ENCODE measurements at regions not wholly inside any gene's neighbourhood (a gene's known extent, or its start where the extent isn't known, plus 50 kb on each side); places are given as distances from the start of the nearest gene placed in this dataset.

GRCh38 chr6:168828800-168829199, 387.8 kb downstream of the SMOC2 start:
- no peak for TF ChIP-seq POLR2A (IDR thresholded peaks at IDR 0.05)
- TF ChIP-seq, protein P1, sequence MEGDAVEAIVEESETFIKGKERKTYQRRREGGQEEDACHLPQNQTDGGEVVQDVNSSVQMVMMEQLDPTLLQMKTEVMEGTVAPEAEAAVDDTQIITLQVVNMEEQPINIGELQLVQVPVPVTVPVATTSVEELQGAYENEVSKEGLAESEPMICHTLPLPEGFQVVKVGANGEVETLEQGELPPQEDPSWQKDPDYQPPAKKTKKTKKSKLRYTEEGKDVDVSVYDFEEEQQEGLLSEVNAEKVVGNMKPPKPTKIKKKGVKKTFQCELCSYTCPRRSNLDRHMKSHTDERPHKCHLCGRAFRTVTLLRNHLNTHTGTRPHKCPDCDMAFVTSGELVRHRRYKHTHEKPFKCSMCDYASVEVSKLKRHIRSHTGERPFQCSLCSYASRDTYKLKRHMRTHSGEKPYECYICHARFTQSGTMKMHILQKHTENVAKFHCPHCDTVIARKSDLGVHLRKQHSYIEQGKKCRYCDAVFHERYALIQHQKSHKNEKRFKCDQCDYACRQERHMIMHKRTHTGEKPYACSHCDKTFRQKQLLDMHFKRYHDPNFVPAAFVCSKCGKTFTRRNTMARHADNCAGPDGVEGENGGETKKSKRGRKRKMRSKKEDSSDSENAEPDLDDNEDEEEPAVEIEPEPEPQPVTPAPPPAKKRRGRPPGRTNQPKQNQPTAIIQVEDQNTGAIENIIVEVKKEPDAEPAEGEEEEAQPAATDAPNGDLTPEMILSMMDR (IDR thresholded peaks at IDR 0.05): no peak

Data from heart left ventricle (tissue), 13 donors.